ENCODE measurements at regions not wholly inside any gene's neighbourhood (a gene's known extent, or its start where the extent isn't known, plus 50 kb on each side); places are given as distances from the start of the nearest gene placed in this dataset.
A peak's percentile ranks its signal among the peaks of the same experiment; 100 is the strongest.
"Not testable (repeated sequence)": the region's sequence is repeated elsewhere in the genome, so short reads cannot be mapped to it uniquely, and the experiment has no call there.

GRCh38 chr1:208988811-208989222 lies 594.7 kb upstream of the CAMK1G start:
- Histone ChIP-seq H3K27me3 (no peaks in the 10 kb centered on the region), H3K4me3 (peak overlapping the region in 3 of 4 donors; percentile 3 to 27 (median 24)), H3K9me3 (no peaks in the 10 kb centered on the region), H3K27ac (peak overlapping the region in 1 of 4 donors; percentile 8), H3K4me1 (no peaks in the 10 kb centered on the region), H3K36me3 (no peaks in the 10 kb centered on the region)
- no peak for TF ChIP-seq CTCF (IDR thresholded peaks at IDR 0.05)
- DNase-seq (no peak), FAIRE-seq (no peak), ATAC-seq (peak; percentile 55 to 98 (median 87))
- 5 to 8% methylated on average over 3 of the region's 3 CpGs for WGBS, 2 donors
- intact Hi-C loops (cut with DNase I), result no loop called here

GRCh38 chr1:208990456-208990855 lies 593.1 kb upstream of the CAMK1G start:
- no peak for FAIRE-seq
- 77 to 83% methylated on average over 2 of the region's 2 CpGs for WGBS, 2 donors

GRCh38 chr1:208997053-208997452 lies 586.5 kb upstream of the CAMK1G start:
- H3K27ac ChIP-seq; H3K27me3 ChIP-seq; H3K4me1 ChIP-seq; DNase-seq; FAIRE-seq; intact Hi-C loops (cut with DNase I); H3K4me3 ChIP-seq; ATAC-seq; H3K36me3 ChIP-seq; H3K9me3 ChIP-seq: not testable (repeated sequence)
- 53 to 58% methylated on average over 2 of the region's 2 CpGs for WGBS, 2 donors

More at GRCh38 chr1:208990456-208990855, 593.1 kb upstream of the CAMK1G start:
- intact Hi-C loops (cut with DNase I), result no loop called here
- Histone ChIP-seq H3K27ac (no peak overlapping the region), H3K4me1 (no peaks in the 10 kb centered on the region), H3K9me3 (no peaks in the 10 kb centered on the region), H3K4me3 (no peak overlapping the region), H3K36me3 (no peaks in the 10 kb centered on the region), H3K27me3 (no peaks in the 10 kb centered on the region)
- DNase-seq (no peak), ATAC-seq (no peak)
- no peak for TF ChIP-seq CTCF (IDR thresholded peaks at IDR 0.05)

GRCh38 chr1:208997726-208998312 lies 585.7 kb upstream of the CAMK1G start:
- no peak overlapping the region for H3K4me3 ChIP-seq
- ATAC-seq (no peak), DNase-seq (no peak), FAIRE-seq (no peak)
- no peaks in the 10 kb centered on the region for H3K4me1 ChIP-seq
- no peak for TF ChIP-seq CTCF (IDR thresholded peaks at IDR 0.05)
- intact Hi-C loops (cut with DNase I), result no loop called here
- 84 to 85% methylated on average over 2 of the region's 2 CpGs for WGBS, 2 donors
- no peaks in the 10 kb centered on the region for H3K27me3 ChIP-seq
- no peaks in the 10 kb centered on the region for H3K36me3 ChIP-seq
- H3K27ac ChIP-seq, result no peak overlapping the region
- H3K9me3 ChIP-seq, result no peaks in the 10 kb centered on the region

- no peak for ATAC-seq
- intact Hi-C loops (cut with DNase I), result no loop called here
- H3K27ac ChIP-seq, result no peak overlapping the region
- DNase-seq, result no peak
- 86 to 91% methylated on average over 1 of the region's 1 CpG for WGBS, 2 donors
- no peaks in the 10 kb centered on the region for H3K36me3 ChIP-seq
- FAIRE-seq, result no peak
- H3K27me3 ChIP-seq, result no peaks in the 10 kb centered on the region
- peaks cover 6 to 23% (median 7%) of the 10 kb centered on the region in 3 donors for H3K4me1 ChIP-seq
- H3K9me3 ChIP-seq, result no peaks in the 10 kb centered on the region
- TF ChIP-seq CTCF (IDR thresholded peaks at IDR 0.05), result no peak
- no peak overlapping the region for H3K4me3 ChIP-seq
Observed at GRCh38 chr1:209008586-209008985, 574.9 kb upstream of the CAMK1G start.
